ENCODE measurements at regions not wholly inside any gene's neighbourhood (a gene's known extent, or its start where the extent isn't known, plus 50 kb on each side); places are given as distances from the start of the nearest gene placed in this dataset.

DNA sequence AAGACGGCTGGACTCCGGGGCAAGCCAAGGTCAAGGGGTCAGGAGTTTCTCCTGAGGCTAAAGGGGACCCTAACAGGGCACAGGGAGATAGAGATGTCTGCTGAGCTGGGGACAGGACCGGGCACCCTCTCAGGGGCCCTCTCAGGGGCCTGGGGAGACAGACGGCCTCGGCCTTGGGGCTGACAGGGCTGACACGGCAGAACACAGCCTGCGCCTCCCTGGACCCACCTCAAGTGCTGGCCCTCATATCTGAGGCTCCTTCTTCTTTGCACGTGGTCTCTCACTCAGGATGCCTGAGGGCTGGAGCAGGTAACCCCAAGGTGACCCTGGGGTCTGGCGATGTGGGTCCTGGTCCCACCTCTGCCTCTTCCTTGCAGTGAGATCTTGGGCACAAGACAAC is 186.9 kb upstream of the TNRC6C start:
- DNase-seq (ENCODE audit: low read depth) = no peak

GRCh38 chr17:77771998-77772397 is 186.5 kb upstream of the TNRC6C start:
- no peak for DNase-seq (ENCODE audit: low read depth)

DNA sequence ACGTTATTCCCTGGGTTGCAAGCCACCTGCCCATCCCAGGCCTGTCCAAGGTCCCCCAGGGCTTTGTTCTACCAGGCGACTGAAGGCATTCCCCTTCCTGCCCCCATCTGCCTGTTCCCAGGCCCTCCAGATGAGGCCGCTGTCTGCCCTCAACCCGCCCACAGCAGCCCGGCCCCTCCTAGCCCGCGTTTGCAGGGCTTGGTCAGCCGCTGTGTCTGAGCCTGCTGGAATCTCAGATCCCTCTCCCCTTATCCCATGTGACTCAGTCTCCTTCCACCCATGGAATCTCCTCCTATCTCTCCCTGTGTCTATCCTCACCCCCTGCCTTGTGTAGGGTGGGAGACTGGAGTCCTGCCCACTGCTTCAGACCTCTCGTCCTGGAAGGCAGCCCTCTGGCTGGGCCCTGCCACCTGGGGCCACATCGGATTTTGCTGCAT is 186.0 kb upstream of the TNRC6C start:
- peak; percentile 52 for DNase-seq (ENCODE audit: low read depth)

DNA sequence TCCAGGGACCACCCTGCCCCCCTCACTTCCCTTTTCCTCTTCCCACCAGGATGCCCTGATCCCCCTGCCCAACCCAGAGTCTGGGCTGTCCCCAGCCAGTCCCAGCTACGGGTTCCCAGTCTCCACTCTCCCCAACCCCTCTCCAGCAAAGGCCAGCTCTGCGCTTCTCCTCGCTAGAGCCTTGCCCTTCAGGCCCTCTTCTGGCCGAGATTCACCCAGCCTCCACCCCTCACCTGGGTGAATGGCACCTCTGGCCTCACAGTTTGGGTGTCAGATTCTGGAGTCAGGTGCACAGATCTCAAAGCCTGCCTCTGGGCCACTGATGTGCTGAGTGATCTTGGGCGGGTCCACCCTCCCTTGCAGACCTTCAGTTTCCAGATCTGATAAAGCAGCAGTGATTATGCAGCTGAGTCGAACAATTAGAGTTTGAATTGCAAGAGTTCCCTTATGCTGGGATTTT is 185.6 kb upstream of the TNRC6C start:
- no peak for DNase-seq (ENCODE audit: low read depth)

DNA sequence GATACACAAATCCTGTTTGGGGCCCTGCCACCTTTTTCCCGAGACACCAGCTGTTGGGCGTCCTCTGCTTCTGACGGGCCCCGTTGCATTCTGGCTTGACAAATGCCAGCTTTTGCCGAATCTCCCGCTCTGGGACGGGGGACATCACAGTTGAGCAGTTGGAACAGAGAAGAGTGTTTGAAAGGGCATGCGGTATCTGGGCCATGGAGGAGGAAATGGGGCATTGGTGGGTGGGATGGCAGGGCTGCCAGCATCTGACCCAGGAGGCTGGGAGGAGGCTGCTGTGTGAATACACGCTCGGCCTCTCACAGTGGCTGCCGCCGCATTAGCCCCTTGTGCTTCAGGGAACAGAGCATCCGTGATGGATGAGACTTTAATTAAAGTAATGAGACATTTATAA is 184.3 kb upstream of the TNRC6C start:
- no peak for DNase-seq (ENCODE audit: low read depth)

DNA sequence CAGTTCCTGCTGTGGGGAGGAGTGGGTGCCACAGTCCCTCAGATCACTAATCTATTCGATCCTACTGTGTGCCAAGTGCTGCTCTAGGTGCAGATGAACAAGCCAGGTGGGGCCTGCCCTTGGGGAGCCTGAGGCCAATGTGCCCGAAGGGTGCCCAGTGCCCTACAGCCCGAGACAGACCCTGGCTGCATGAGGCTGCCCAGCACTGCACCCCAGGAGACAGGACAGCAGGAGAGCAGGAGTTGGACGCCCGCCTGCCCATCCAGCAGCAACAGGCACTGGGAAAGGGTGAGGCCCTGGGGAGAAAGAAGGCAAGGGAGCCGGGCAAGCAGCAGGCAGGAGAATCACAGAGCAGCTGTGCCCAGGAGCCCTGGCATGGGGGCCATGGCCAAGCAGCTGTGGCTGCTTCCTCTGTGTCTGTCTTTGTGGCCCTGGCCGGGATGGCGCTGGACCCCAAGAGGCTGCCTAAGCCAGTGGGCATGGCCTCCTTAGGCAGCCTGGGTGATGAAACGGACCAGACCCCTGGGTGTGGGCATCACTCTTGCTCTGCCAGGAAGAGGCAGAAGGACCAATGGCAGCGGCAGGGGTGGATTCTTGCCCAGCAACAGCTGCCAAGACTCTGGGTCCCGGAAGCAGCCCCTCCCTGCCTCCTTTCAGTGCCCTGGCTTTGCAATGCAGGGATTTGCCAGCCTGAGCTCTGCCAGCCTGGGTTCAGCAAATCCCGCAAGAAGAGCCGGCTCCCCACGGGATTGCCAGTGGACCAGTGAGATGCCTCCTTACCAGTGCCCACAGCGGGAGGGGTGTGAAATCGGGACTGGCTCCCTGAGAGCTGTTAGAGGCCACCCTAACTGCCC is 179.6 kb upstream of the TNRC6C start:
- DNase-seq (ENCODE audit: low read depth) = no peak

DNA sequence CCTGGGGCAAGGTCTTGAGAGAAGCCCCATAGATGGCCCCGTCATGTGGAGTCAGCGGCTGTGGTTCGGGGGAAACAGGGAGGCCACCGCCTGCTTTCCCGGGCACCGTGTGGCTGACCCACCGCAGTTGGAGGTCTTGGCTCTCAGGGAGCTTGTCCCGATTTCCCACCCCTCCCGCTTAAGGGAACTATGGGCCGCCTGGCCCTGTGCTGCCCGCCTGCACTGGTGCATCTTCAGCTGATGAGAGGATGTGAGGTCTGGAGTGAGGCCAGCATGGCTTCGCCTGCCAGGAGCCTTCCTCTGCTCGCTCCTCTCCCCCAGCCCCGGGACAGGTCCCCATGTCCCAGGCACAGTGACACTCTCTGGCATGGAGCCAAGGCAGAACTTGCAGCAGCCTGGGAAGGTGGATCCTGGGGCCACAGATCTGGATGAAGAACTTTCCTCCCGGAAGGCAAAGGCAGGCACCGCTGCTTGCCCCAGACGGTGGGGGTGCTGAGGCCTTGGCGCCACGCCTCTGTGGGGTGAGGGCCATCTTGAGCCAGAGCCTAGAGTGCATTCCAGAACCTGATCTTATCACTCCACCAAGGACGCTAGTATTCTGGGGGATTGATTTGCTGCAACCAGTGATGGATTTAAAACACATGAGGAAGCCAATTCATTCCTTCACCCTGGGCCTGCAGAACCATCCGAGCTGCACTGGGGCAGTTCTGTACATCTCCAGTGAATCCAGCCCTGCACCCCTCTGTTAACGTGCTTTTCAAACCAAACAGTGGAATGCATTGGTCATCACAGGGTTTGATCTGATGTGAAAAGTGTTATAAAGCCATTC is 178.6 kb upstream of the TNRC6C start:
- DNase-seq (ENCODE audit: low read depth) = no peak

DNA sequence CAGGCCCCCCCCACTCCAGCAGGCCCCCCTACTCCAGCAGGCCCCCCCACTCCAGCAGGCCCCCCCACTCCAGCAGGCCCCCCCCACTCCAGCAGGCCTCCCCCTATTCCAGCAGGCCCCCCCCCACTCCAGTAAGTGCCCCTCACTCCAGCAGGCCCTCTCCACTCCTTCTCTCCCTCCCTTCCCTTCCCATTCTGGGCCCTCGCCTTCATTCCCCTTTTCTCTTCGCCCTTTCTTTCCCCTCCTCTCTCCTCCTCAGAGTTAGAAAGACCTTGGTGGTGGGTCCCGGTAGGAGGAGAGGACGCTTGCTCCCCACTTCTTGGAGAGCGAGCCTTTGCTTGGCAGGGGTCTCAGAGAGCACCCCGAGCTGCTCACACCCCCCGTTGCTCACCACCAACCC is 177.0 kb upstream of the TNRC6C start:
- DNase-seq (ENCODE audit: low read depth) = no peak

GRCh38 chr17:77782201-77782600 is 176.3 kb upstream of the TNRC6C start:
- no peak for DNase-seq (ENCODE audit: low read depth)

GRCh38 chr17:77782611-77783010 is 175.9 kb upstream of the TNRC6C start:
- DNase-seq (ENCODE audit: low read depth) = no peak

- peak; percentile 52 for DNase-seq (ENCODE audit: low read depth)
Measured at GRCh38 chr17:77783991-77784820, 174.3 kb upstream of the TNRC6C start.

DNA sequence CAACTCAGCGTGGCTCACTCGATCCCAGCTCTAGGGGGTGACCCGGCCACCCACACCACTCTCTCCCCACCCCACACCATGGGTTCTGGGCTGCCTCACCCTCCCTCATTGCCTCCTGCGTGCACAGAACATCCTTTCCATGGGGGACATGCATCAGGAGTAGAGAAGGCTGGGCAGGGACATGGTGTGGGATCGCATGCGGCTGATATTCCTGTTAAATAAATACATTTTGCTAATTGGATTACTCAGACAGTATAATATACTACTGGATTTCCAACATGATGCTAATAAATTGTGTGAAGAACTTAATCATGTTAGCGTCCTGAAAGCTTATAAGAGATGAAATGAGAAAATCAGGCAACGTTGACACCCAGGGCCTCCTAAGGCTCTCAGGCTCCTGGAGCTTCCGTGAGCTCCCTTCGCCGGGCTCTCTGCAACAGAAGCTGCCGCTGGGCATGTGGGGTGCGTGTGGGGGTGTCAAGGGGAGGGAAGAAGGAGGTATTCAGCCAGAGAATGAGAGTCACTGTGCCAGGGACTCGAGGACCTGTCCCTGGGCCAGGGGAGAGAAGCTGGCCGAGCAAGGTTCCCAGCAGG is 173.1 kb upstream of the TNRC6C start:
- no peak for DNase-seq (ENCODE audit: low read depth)

DNA sequence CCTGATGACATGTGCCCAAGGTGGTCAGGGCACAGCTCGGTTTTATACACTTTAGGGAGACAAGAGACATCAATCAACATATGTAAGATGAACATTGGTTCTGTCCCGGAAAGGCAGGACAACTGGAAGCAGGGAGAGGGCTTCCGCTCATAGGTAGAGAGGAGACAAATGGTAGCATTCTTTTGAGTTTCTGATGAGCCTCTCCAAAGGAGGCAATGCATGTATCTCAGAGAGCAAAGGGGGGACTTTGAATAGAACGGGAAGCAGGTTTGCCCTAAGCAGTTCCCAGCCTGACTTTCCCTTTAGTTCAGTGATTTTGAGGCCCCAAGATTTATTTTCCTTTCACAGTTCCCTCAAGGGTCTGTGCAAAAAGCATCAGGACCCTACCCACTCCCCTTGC is 172.4 kb upstream of the TNRC6C start:
- no peak for DNase-seq (ENCODE audit: low read depth)

GRCh38 chr17:77786740-77787505 is 171.6 kb upstream of the TNRC6C start:
- DNase-seq (ENCODE audit: low read depth) = no peak

DNA sequence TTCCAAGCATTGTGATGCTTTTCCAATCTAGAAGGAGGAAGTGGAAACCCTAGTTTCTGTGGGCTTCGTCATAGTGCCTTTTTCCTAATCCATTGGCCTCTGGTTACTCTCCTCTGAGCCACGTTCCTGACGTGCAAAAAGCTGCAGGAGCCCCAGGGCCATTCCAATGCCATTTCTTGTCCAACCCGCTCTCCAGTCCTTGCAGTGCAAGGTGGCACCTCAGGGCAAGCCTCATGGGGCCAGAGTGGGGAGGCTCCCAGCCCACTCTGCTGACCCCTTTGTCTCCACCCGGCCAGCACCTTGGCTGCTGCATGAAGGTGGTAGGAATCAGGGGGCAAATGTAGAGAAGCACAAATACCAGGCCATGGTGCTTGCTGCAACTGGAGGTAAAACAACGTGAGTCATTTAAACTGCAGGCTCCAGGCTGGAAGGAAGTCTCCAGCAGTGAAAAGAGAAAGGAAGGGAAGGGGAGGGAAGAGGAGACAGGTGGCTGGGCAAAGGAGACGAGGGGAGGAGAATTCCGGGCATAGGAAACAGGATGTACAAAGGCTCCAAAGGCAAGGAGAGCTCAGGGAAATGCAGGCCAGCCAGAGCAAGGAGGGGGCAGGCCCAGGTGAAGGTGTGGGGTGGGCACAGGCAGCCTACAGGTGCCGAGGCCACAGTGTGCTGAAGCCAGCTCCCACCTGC is 168.2 kb upstream of the TNRC6C start:
- DNase-seq (ENCODE audit: low read depth) = no peak

GRCh38 chr17:77792626-77793025 is 165.9 kb upstream of the TNRC6C start:
- DNase-seq (ENCODE audit: low read depth) = no peak

- DNase-seq (ENCODE audit: low read depth) = no peak
Measured at GRCh38 chr17:77793146-77793970, 165.1 kb upstream of the TNRC6C start.

GRCh38 chr17:77793971-77794235 is 164.6 kb upstream of the TNRC6C start:
- no peak for DNase-seq (ENCODE audit: low read depth)

DNA sequence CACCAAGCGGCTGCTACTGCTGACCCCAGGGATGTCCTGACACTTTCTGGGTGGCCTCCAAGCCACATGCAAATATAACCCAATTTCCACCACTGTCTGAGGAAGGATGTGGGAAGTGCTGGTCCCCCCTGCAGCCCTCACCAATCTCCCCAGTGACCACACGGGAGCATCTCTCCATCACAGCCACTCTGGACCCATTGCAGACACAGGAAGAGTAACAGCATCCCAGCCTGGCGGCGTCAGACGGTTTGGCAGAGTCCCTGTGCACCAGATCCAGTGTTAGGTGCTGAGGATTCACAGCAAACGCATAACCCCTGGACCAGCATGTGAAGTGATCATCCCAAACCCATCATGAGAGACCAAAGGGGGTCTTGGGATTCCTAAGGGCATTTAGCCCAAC is 163.7 kb upstream of the TNRC6C start:
- DNase-seq (ENCODE audit: low read depth) = no peak

DNA sequence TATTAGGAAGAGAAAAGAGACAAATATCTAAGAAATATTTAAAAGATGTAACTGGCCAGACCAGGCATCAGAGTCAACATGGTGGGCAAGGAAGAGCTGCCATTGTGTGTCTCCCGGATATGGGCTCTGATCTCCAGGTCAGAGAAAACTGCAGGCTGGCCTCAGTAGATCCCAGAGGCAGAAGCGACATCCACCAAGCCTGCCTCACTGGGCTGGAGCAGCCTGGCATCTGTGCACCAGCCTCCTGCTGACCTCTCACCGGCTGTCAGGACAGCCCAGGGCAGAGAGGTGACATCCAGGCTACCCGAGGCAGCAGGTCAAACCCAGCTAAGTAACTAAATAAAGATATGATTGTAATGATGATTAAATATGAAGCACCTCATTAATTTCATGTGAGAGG is 162.8 kb upstream of the TNRC6C start:
- no peak for DNase-seq (ENCODE audit: low read depth)
